ENCODE measurements at regions not wholly inside any gene's neighbourhood (a gene's known extent, or its start where the extent isn't known, plus 50 kb on each side); places are given as distances from the start of the nearest gene placed in this dataset.
"Not testable (repeated sequence)": the region's sequence is repeated elsewhere in the genome, so short reads cannot be mapped to it uniquely, and the experiment has no call there.

GRCh38 chr2:224110811-224111210, 71.7 kb upstream of the SERPINE2 start:
- Mint-ChIP-seq H3K4me1 (ENCODE audit: low read depth) (no peaks in the 10 kb centered on the region), H3K27me3 (ENCODE audit: low read depth) (peaks cover 15% of the 10 kb centered on the region), H3K4me3 (no peak overlapping the region), H3K36me3 (ENCODE audit: low read depth) (no peaks in the 10 kb centered on the region), H3K27ac (no peak overlapping the region), H3K9me3 (peaks cover 1% of the 10 kb centered on the region)
- DNase-seq, result no peak
- CTCF ChIA-PET, result no interaction called here
- intact Hi-C loops (cut with micrococcal nuclease), result no loop called here

GRCh38 chr2:224109751-224110150, 70.7 kb upstream of the SERPINE2 start:
- Mint-ChIP-seq H3K27ac (no peak overlapping the region), H3K27me3 (ENCODE audit: low read depth) (peaks cover 12% of the 10 kb centered on the region), H3K9me3 (peaks cover 1% of the 10 kb centered on the region), H3K4me1 (ENCODE audit: low read depth) (no peaks in the 10 kb centered on the region), H3K36me3 (ENCODE audit: low read depth) (no peaks in the 10 kb centered on the region), H3K4me3 (no peak overlapping the region)
- CTCF ChIA-PET, result no interaction called here
- DNase-seq, result no peak
- intact Hi-C loops (cut with micrococcal nuclease), result no loop called here

- Mint-ChIP-seq H3K36me3 (ENCODE audit: low read depth) (no peaks in the 10 kb centered on the region), H3K4me1 (ENCODE audit: low read depth) (peaks cover 2% of the 10 kb centered on the region), H3K9me3 (peaks cover 1% of the 10 kb centered on the region), H3K27me3 (ENCODE audit: low read depth) (peaks cover 5% of the 10 kb centered on the region), H3K4me3 (no peak overlapping the region), H3K27ac (no peak overlapping the region)
- CTCF ChIA-PET, result interaction anchor here (0.6 kb wide), 1 partner anchor 122 kb away, joined by 7 read pairs; no protein-coding TSS in a partner anchor
- no peak for DNase-seq
- intact Hi-C loops (cut with micrococcal nuclease), result no loop called here
These were observed 67.7 kb upstream of the SERPINE2 start for GRCh38 chr2:224106794-224107193.

GRCh38 chr2:224104668-224105386, 65.7 kb upstream of the SERPINE2 start:
- no peak overlapping the region for H3K4me3 Mint-ChIP-seq

GRCh38 chr2:224103651-224104050, 64.6 kb upstream of the SERPINE2 start:
- Mint-ChIP-seq H3K27me3 (ENCODE audit: low read depth) (peaks cover 4% of the 10 kb centered on the region), H3K4me1 (ENCODE audit: low read depth) (peaks cover 2% of the 10 kb centered on the region), H3K36me3 (ENCODE audit: low read depth) (no peaks in the 10 kb centered on the region), H3K27ac (no peak overlapping the region), H3K9me3 (no peaks in the 10 kb centered on the region), H3K4me3 (no peak overlapping the region)
- CTCF ChIA-PET, result interaction anchor here (0.6 kb wide), 1 partner anchor 120 kb away, joined by 3 read pairs; no protein-coding TSS in a partner anchor
- intact Hi-C loops (cut with micrococcal nuclease), result no loop called here
- DNase-seq, result no peak

More at GRCh38 chr2:224104668-224105386, 65.7 kb upstream of the SERPINE2 start:
- H3K27me3 Mint-ChIP-seq (ENCODE audit: low read depth), result peaks cover 4% of the 10 kb centered on the region
- H3K9me3 Mint-ChIP-seq, result no peaks in the 10 kb centered on the region
- H3K4me1 Mint-ChIP-seq (ENCODE audit: low read depth), result peaks cover 2% of the 10 kb centered on the region
- no peak for DNase-seq
- H3K27ac Mint-ChIP-seq, result no peak overlapping the region
- intact Hi-C loops (cut with micrococcal nuclease), result no loop called here
- CTCF ChIA-PET, result no interaction called here
- no peaks in the 10 kb centered on the region for H3K36me3 Mint-ChIP-seq (ENCODE audit: low read depth)

GRCh38 chr2:224102991-224103390, 63.9 kb upstream of the SERPINE2 start:
- Mint-ChIP-seq H3K9me3 (no peaks in the 10 kb centered on the region), H3K4me3 (no peak overlapping the region), H3K27me3 (ENCODE audit: low read depth) (peaks cover 2% of the 10 kb centered on the region), H3K27ac (no peak overlapping the region), H3K4me1 (ENCODE audit: low read depth) (peaks cover 2% of the 10 kb centered on the region), H3K36me3 (ENCODE audit: low read depth) (no peaks in the 10 kb centered on the region)
- CTCF ChIA-PET, result no interaction called here
- no peak for DNase-seq
- intact Hi-C loops (cut with micrococcal nuclease), result no loop called here

GRCh38 chr2:224101820-224102630, 62.9 kb upstream of the SERPINE2 start:
- Mint-ChIP-seq H3K4me3 (no peak overlapping the region), H3K36me3 (ENCODE audit: low read depth) (no peaks in the 10 kb centered on the region), H3K27ac (no peak overlapping the region), H3K9me3 (no peaks in the 10 kb centered on the region), H3K4me1 (ENCODE audit: low read depth) (peaks cover 2% of the 10 kb centered on the region), H3K27me3 (ENCODE audit: low read depth) (peaks cover 2% of the 10 kb centered on the region)
- DNase-seq, result no peak
- CTCF ChIA-PET, result no interaction called here
- intact Hi-C loops (cut with micrococcal nuclease), result no loop called here

GRCh38 chr2:224099861-224100643, 61.0 kb upstream of the SERPINE2 start:
- no peak overlapping the region for H3K27ac Mint-ChIP-seq
- no peaks in the 10 kb centered on the region for H3K9me3 Mint-ChIP-seq
- no peak for DNase-seq
- no peak overlapping the region for H3K4me3 Mint-ChIP-seq
- CTCF ChIA-PET, result no interaction called here
- peaks cover 2% of the 10 kb centered on the region for H3K4me1 Mint-ChIP-seq (ENCODE audit: low read depth)
- intact Hi-C loops (cut with micrococcal nuclease), result loop anchor here (1.0 kb wide), 1 partner anchor 15 kb away; no protein-coding TSS in a partner anchor
- no peaks in the 10 kb centered on the region for H3K36me3 Mint-ChIP-seq (ENCODE audit: low read depth)
- H3K27me3 Mint-ChIP-seq (ENCODE audit: low read depth), result peaks cover 2% of the 10 kb centered on the region

- H3K4me1 Mint-ChIP-seq (ENCODE audit: low read depth), result peaks cover 2% of the 10 kb centered on the region
These were observed 59.6 kb upstream of the SERPINE2 start for GRCh38 chr2:224098481-224099230.

GRCh38 chr2:224094413-224094812, 55.3 kb upstream of the SERPINE2 start:
- Mint-ChIP-seq H3K9me3 (no peaks in the 10 kb centered on the region), H3K27me3 (ENCODE audit: low read depth) (peaks cover 7% of the 10 kb centered on the region), H3K36me3 (ENCODE audit: low read depth) (no peaks in the 10 kb centered on the region), H3K4me1 (ENCODE audit: low read depth) (no peaks in the 10 kb centered on the region), H3K4me3 (no peak overlapping the region), H3K27ac (no peak overlapping the region)
- CTCF ChIA-PET, result no interaction called here
- DNase-seq, result no peak
- intact Hi-C loops (cut with micrococcal nuclease), result no loop called here

More at GRCh38 chr2:224098481-224099230, 59.6 kb upstream of the SERPINE2 start:
- H3K27ac Mint-ChIP-seq, result no peak overlapping the region
- DNase-seq, result no peak
- H3K27me3 Mint-ChIP-seq (ENCODE audit: low read depth), result peaks cover 9% of the 10 kb centered on the region
- H3K36me3 Mint-ChIP-seq (ENCODE audit: low read depth), result no peaks in the 10 kb centered on the region
- H3K4me3 Mint-ChIP-seq, result no peak overlapping the region
- no peaks in the 10 kb centered on the region for H3K9me3 Mint-ChIP-seq
- CTCF ChIA-PET, result interaction anchor here (1.4 kb wide), 1 partner anchor 105 kb away, joined by 4 read pairs; no protein-coding TSS in a partner anchor
- intact Hi-C loops (cut with micrococcal nuclease), result no loop called here

GRCh38 chr2:224091671-224092070, 52.6 kb upstream of the SERPINE2 start:
- H3K4me1 Mint-ChIP-seq (ENCODE audit: low read depth); H3K4me3 Mint-ChIP-seq; H3K9me3 Mint-ChIP-seq; CTCF ChIA-PET; DNase-seq; H3K36me3 Mint-ChIP-seq (ENCODE audit: low read depth); H3K27me3 Mint-ChIP-seq (ENCODE audit: low read depth); intact Hi-C loops (cut with micrococcal nuclease); H3K27ac Mint-ChIP-seq: not testable (repeated sequence)

GRCh38 chr2:224089606-224090005, 50.5 kb upstream of the SERPINE2 start:
- H3K9me3 Mint-ChIP-seq; H3K27me3 Mint-ChIP-seq (ENCODE audit: low read depth); H3K4me3 Mint-ChIP-seq; H3K4me1 Mint-ChIP-seq (ENCODE audit: low read depth); H3K36me3 Mint-ChIP-seq (ENCODE audit: low read depth); H3K27ac Mint-ChIP-seq; CTCF ChIA-PET; DNase-seq; intact Hi-C loops (cut with micrococcal nuclease): not testable (repeated sequence)
